Neural progenitor cell (in vitro differentiated cells): ENCODE measurements at regions not wholly inside any gene's neighbourhood (a gene's known extent, or its start where the extent isn't known, plus 50 kb on each side); places are given as distances from the start of the nearest gene placed in this dataset.

ENCODE experiments used
- CTCF ChIP-seq: fragments of 200-600 bp; sonication (generic); IDR thresholded peaks from 2 replicates; pipeline ENCODE4 v1.5.1; 2017; ENCODE audit warnings: antibody characterized with exemption, mild to moderate bottlenecking
- EZH2phosphoT487 ChIP-seq: fragments of 200-600 bp; sonication (generic); IDR thresholded peaks from 2 replicates; pipeline ENCODE4 v1.6.1; 2017; ENCODE audit warnings: antibody characterized with exemption

DNA sequence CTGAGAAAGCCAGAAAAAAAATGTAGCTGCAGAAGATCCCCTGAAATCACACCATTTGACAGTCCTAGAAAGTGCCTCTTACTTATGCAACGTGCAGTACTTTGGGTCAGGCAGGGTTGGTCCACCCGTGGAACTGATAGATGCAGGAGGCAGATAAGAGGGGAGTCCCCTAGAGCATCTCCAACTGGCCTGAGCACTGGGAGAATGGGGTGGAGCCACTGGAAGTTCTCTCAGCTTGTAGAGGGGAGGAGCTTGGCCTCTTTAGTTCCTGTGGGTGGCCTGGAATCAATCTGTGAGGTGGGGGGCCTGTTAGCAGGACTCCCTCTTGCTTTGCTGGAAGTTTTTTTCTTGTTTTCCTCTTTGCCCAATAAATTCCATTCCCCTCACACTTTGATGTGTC lies 335.7 kb upstream of the NCAM2 start:
- no peak for TF ChIP-seq CTCF
- TF ChIP-seq EZH2phosphoT487, result no peak
